DMS79 (cell line): ENCODE measurements at regions not wholly inside any gene's neighbourhood (a gene's known extent, or its start where the extent isn't known, plus 50 kb on each side); places are given as distances from the start of the nearest gene placed in this dataset.

Experiments used
- DNase-seq: peaks from one replicate; lab custom pipeline; 2025; lab: John Stamatoyannopoulos, UW

DNA sequence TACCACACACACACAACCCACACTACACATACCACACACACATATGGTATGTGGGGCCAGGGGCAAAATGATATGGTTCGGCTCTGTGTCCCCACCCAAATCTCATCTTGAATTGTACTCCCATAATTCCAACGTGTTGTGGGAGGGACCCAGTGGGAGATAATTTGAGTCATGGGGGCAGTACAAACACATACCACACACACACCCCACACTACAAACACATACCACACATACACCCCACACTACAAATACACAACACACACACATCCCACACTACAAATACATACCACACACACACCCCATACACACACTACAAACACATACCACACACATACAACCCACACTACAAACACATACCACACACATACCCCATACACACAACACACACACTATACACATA, 117.8 kb downstream of the TTC32 start:
- DNase-seq, result no peak

DNA sequence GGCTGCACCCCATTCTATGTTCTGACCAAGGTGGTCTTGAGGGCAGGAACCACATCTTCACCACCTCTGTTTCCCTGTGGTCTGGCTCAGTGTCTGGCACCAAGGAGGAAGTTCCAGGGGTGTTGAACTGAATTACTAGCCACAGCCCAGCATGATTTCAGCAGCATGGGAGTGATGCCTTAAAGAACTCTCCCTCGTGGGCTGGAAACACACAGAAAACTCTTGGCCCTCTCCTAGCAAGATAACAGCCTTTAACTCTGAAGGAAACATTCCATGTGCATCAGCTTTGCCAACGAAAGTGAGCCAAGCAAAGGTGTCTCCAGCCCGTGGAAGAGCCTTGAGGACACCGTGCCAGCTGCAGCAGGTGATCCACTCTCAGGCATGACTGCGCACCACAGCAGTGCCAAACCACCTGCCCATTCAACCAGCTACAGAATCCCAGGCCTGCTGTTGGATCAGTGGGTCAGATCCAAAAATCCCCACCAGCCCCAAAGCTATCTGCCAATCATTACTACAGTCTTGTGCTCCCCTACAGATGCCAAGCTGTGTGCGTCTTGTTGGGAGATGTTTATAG, 124.8 kb downstream of the TTC32 start:
- DNase-seq, result peak; percentile 38

DNA sequence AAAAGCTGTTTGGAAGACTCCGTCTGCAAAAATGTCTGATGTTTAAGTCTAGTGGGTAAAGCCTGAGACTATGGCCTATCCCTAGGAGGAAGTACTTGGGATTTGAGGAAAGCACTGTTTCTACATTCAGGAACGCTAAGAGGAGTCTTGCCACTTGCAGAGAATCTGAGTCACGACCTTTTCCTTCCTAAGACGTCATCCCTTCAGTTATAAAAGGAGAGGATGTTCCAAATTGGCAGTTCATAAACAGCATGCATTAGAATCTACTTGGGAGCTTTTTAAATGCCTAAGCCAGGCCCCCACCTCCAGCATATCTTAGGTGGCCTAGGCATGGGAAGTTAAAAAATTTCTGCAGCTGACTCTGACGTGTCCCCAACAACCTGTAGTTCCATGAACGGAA, 125.9 kb downstream of the TTC32 start:
- no peak for DNase-seq

DNA sequence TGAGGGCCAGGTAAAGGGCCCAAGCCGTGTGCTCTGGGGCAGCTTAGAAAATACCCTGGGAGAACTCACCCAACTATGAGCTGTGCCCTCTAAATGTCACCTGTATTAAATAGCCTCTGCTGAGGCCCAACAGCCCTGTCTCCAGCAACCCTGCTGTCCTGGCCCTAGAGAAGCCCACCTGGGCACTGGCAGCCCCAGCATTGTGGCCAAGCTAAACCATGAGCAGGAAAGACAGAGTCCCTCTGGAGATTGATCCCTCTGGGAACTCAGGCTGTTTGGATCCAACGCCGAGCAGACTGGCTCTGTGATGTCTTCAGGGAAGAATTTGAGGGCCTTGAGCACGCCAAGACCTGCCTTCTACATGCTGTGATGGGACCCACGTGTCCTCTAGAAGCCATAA, 126.5 kb downstream of the TTC32 start:
- DNase-seq, result no peak

DNA sequence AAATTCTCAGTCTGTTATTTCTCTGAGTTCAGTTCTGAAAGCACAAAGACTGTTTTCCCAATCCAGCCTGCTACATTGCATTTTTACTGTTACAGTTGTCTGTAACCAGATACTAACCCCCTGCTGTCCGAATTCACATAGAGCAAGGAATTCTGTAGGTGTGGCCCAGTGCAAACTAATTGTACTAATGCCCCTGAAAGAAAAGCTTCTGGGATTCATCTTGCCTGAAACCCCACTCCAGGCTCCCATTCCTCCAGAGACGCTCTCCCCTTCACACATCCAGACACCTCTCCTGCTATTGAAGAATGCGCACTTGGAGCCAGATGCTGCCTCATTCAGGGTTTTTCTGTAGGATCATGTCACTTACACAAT, 127.0 kb downstream of the TTC32 start:
- DNase-seq, result no peak

DNA sequence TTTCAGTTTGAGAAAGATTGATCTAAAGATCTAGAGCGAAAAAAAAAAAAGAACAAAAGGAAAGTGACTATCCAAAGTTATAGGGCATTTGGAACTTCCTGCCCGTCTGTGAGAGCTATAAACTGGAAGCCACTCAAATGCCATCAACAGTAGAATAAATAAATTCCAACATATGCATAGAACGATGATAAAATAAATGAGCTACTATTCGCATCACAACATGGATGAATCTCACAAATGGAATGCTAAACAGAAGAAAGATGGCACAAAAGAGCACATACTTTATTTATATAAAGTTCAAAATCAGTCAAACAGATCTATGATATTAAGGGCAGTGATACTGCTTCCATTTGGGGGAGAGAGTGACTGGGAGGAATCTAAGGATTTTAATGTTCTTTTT, 128.8 kb downstream of the TTC32 start:
- no peak for DNase-seq

DNA sequence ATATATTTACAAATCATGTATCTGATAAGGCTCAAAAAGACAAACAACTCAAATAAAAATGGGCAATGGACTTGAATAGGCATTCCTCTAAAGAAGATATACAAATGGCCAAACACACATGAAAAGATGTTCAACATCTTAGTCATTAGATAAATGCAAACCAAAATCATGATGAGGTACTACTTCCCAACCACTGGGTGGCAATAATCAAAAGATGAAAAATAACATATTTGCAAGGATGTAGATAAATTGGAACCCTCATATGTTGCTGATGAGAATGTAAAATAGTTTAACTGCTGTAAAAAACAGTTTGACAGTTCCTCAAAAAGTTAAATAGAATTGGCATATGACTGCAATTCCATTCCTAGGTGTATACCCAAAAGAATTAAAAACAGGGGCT, 132.3 kb downstream of the TTC32 start:
- no peak for DNase-seq

DNA sequence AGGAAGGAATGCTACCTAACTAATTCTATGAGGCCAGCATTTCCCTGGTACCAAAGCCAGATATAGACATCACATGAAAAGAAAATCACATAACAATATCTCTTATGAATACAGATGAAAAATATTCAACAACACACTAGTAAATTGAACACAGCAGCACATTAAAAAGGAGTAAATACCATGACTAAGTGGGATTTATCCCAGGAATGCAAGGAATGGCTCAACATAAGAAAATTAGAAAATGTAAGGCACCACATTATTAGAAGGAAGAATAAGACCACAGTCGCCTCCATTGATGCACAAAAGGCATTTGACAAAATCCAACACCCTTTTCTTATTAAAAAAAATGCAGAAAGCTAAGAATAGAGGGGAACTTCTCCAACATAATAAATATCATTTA, 133.9 kb downstream of the TTC32 start:
- DNase-seq, result no peak

DNA sequence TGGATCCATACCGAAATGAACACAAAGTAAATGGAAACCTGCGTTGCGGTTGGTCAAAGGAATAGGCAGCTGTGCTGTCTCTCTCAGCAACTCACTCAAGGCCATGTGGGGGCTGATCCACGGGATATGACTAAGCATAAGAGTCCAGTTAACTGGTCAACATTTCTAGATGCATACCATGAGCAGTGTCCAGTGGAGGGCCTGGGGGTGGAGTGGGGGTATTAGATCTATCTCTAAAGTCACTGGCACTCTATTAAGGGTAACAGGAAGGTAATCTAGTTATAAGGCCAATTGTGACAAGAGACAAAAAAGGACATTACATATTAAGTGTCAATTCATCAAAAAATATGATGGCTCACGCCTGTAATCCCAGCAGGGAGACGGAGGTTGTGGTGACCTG, 136.8 kb downstream of the TTC32 start:
- no peak for DNase-seq

DNA sequence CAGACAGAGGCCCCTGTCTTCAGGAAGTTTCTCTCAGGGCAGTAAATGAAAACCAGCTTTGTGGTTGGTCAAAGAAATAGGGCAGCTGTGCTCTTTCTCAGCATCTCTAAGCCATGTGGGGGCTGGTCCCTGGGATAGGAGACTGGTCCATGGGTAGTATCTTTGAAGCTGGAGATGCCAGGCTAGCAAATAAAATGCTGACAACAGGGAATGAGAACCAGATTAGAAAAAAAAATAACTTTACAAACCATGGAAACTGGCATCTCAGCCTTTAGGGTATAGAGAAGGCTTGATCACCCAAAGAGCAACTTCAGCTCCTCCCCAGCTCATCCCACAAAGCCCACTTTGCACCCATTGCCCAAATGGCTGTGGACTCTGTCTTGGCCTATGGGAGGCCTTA, 138.1 kb downstream of the TTC32 start:
- DNase-seq, result no peak

DNA sequence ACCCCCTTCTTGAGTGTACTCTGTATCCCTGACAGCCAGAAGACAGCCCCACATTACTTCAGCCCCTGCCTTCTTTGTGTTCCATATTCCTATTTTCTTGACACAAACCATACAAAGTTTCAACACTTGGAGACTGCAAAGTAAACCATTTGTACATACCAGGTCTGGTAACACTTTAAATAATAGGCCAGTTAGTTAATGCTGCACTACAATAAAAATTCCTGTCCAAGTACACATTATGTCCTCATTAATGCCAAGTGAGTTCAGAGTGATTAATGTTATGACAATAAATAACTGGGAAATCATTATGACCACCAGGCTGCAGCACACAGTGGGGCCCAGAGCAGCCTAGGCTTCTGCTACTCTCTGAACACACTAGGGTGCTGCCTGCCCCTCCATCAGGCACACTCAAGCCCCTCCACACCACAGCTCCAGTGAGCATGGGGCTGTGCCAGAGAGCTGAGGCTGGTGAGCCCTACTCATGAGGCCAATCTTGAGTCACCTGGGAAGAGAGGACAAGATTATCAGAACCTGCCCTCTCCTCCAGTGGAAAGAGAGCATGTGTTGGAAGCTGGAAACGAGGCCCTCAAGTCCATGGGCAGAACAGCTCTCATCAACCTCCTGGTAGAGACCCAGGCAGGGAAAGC, 138.7 kb downstream of the TTC32 start:
- no peak for DNase-seq

DNA sequence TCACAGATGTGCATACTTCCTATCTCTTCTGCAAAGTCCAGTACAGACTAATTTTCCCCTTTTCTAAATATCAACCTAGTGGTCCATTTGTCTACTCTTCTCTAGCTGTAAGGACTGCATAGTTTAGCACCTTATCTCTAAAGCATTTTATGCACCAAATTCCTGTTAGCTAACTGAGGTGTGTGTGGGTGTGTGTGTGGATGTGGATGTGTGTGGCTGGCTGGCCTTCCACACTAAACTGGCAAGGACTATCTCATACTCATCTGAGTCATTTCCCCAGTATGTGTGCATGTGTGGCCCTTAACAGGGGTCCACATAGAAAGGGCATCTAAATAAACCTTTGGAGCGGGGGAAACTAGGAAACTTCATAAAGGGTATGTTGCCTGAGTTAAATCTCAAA, 139.6 kb downstream of the TTC32 start:
- DNase-seq, result no peak

DNA sequence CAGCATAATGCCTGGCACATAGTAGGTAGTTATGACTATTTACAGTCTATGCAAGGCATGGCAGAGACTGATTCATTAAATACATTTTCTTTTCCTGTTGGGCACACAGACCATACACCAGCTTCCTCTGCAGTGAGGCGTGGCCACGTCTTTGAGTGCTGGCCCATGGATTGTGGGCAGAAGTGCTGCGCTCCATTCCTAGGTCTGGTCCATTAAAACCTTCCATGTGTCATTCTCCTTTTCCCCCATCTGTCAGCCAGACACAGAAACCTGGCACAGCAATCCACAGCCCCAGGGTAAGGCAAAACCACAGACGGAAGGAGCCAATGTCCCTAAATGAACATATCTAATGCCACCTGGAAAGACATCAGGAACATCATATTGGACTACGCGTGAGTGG, 141.9 kb downstream of the TTC32 start:
- DNase-seq, result no peak

DNA sequence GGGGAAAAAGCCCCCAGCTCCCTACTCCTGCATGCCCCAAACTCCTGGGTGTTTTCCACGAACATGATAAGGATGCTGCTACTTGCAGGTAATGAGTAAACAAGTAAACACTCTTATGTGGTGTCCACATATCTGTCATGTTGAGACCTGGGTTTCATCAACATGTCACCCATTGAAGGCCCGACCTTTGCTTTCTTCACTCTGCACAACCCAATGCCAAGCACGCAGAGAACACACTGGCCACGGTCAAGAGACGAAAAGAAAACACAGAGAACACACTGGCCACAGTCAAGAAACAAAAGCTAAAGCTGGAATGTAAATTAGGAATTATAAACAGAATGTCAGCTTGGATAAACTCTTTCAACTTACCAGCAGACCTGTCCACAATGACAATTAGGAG, 143.1 kb downstream of the TTC32 start:
- no peak for DNase-seq

DNA sequence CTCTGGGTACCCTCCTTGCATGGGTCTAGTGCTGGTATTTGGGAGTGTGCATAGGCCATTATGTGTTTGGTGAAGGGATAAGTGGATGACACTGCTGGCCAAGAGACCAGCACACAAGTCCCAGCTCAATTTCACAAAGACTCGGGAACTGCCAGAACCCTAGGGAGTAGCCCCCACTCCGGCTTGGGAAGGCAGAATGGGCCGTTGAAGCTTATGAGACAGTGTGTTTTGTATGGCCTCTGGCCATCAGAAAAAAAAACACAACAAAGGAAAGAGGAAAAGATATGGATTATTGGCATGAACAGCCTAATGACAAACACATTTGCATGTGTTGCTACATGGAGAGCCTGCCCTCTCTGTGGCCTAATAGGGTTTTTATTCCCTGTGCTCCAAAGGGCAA, 144.2 kb downstream of the TTC32 start:
- DNase-seq, result no peak

DNA sequence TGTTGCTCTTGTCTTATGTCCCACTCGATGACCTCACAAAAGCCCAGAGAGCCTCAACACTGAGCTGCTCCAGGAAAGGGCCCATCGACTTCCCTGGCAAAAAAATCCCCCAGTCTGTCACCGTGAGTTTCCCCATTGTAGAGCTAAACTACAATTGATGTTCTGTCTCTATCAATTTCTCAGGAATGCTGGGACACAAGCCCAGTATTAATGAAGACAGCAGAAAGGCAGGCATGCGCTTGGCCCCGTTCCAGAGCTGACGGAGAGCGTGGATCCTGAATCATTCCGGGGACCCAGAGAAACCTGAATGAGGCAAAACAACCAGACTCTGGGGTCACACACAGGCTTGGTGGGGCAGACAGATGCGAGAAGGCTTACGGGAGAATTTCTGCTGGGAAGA, 146.9 kb downstream of the TTC32 start:
- no peak for DNase-seq

DNA sequence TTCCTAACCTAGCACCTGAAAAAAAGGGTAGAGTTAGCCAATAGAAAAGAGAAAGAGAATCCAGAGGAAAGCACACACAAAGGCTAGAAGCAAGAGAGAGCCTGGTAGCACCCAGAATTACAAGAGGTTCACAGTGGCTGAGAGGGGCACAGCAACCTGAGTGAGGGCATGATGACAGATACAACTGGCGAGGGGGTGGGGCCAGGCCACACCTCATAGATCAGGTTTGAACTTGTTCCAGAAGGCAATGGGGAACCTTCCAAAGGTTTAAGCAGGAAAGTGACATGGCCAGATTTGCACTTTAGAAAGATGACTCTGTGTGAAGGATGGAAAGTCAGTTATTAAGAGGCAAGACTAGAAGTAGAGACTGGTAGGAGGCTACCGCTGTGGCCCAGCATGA, 148.0 kb downstream of the TTC32 start:
- no peak for DNase-seq

DNA sequence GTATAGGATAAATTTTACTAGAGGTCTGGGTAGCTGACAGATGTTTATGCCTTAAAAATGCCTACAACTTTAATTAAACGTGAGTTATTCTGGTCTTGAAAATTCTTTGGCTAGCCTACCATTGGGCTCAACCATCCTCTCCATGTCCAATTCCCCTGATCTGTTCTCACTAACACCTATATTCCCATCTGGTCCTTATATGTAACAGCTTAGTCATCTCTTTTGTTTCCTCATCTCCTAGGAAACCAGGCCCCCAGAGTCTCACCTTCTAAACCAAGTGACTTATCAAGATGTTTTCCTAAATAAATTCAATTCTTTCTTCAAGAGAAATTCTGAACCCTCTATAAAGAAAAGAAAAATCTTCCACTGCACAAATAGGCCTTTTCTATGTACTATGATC, 148.5 kb downstream of the TTC32 start:
- no peak for DNase-seq

DNA sequence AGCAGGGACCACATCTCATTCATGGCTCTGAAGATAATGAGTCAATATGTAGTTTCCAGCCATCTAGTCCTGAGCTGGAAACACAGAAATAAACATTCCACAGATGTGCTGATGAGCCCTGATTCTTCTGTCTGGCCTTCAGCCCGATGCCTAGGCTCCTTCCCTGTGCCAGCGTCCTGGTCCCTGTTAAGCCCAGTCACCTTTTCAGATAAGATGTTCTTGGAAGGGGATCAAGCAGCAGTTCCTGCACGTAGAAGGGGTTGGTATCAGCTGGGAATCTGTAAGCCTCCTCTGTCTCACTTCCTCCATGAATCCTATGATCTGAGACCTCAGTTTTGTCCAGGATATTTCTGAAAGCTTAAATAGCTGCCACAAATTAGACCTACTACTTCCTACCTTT, 149.3 kb downstream of the TTC32 start:
- no peak for DNase-seq

DNA sequence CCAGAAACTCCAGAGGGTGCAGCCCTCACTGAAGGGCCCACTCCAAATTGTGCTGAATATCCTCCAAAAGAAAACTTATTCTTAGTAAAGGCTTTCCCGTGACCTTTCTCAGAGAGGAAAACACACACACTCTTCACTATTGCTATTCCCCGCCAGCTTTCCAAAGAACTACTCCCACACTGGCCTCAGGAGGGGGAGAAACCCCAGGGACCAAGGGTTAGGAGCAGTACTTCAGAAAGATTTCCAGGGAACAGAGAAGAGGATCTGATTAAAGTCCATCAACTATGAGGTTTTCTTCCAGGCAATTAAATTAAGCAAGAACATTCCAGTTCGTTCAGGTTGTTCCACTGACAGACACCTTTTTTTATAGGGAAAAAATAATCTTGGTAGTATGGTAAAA, 150.2 kb downstream of the TTC32 start:
- no peak for DNase-seq

DNA sequence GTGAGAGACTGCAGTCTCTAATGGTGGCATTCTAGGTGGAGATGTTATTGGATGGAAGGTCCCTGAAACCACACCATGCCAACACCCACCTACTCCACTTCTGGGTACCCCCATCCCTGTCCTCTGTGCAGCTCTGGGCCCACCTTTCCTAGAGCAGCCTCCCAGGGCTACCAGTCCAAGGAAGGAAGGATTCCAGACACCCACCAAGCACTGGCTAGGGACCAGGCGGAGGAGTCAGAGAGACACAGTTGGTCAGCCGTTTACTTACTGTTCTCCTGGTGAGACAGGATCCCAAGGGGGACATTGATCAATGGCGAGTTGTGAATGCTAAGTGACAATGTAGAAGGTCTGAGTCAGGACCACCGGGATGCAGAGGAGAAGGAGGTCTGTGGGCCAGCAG, 151.6 kb downstream of the TTC32 start:
- no peak for DNase-seq

DNA sequence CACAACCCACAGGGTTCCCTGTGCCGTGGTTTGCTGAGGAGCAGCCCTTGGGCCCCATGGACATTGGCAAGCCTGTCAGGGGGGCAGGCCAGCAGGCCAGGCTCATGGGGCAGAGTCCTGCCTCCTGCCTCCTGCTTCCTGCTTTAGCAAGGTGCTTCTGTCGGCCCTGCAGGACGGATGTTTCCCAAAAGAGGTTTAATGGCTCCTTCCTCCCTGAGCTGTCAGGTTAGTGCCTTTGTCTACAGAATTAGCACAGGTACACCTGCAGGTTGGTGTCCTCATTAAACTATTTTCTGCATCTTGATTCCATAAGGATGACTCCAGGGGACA, 152.3 kb downstream of the TTC32 start:
- no peak for DNase-seq

DNA sequence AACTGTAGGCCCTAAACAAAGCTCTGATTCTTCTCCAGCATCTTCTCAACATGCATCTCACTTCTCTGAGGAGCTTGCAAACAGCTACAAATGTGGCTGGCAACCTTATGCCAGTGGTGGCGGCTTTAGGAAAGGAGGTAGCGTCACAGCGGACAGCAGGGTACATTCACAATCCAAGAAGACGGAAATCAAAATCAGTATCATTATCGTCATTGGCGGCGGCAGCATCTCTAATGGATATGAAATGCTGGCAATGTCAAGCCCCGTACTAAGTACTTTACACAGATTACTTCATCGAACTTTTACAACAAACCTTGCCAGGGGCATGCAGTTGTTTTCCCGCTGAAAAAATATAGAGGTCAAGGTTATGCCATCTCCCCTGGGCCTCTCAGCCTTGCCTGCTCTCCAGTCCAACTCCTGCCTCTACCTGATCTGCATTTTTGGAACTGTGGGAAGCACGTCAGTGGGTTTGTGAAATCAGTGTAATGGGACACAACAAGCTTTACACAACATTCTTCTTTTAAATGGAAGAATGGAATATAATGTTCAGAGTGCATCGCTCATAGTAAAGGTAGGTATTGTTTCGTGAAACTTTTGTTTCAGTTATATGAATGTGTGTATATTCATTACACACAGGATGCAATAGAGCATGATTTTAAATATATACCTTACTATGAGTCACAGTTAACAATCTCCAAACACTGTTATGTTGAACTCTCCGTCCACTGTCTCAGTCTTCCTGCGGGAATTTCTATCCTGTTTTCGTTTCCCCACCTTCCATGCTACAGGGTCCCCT, 152.9 kb downstream of the TTC32 start:
- no peak for DNase-seq

DNA sequence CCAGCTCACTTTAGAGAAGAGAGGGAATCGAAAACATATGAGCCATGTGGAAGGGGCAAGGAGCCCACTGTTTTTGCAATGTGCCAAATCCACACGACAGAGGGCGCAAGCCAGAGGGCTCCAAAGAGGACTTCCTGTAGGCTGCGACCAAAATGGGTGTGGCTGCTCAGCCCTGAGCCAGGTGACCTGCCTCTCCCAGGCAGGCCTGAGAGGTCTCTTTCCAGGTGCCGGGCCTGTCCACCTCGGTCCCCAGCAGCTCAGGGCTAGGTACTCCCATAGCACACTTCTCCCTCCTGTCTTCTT, 153.8 kb downstream of the TTC32 start:
- DNase-seq, result no peak
